CD4-positive, alpha-beta memory T cell (primary cell): ENCODE measurements at regions not wholly inside any gene's neighbourhood (a gene's known extent, or its start where the extent isn't known, plus 50 kb on each side); places are given as distances from the start of the nearest gene placed in this dataset.
A peak's percentile ranks its signal among the peaks of the same experiment; 100 is the strongest.

Experiments used
- CTCF ChIA-PET: fragments of 350-600 bp; sonication (Branson Sonifier 250); formaldehyde crosslinking; loops from one replicate; lab custom pipeline; 2021; ENCODE audit warnings: inconsistent platforms; ENCODE audit not compliant: partially characterized antibody; lab: Charles Lee
- POLR2A ChIA-PET: fragments of 350-600 bp; sonication (Branson Sonifier 250); formaldehyde crosslinking; loops from one replicate; lab custom pipeline; 2021; ENCODE audit not compliant: partially characterized antibody; lab: Charles Lee
- DNase-seq, 5 donors: peaks; one replicate each; pipeline versions ENCODE4 v3.0.0 to v3.0.0-alpha.2; 2020 to 2022; ENCODE audit warnings: mixed read lengths in 1 of 5
- H3K27ac ChIP-seq: one replicate; pipeline ENCODE4 v1.7.0; 2013; ENCODE audit warnings: low read depth, low read length
- H3K27me3 ChIP-seq: 2 replicates; pipeline ENCODE4 v1.7.0; 2013; ENCODE audit warnings: mild to moderate bottlenecking, low read length, moderate library complexity; ENCODE audit not compliant: insufficient read depth
- H3K36me3 ChIP-seq: 2 replicates; pipeline ENCODE4 v1.7.0; 2013; ENCODE audit warnings: mild to moderate bottlenecking, low read length, moderate library complexity; ENCODE audit not compliant: insufficient read depth
- H3K4me1 ChIP-seq: 2 replicates; pipeline ENCODE4 v1.7.0; 2013; ENCODE audit warnings: mild to moderate bottlenecking, low read length, moderate library complexity; ENCODE audit not compliant: insufficient read depth
- H3K4me3 ChIP-seq, 2 donors: one replicate each; pipeline ENCODE4 v1.7.0; 2013; ENCODE audit warnings: low read length in 2 of 2, mild to moderate bottlenecking in 1 of 2
- H3K9me3 ChIP-seq, 2 donors: one replicate each; pipeline ENCODE4 v1.7.0; 2013; ENCODE audit warnings: low read length in 2 of 2, control low read depth in 1 of 2; ENCODE audit not compliant: control insufficient read depth in 1 of 2
- H3K27ac Mint-ChIP-seq, 7 donors: one replicate each; pipeline ENCODE4 v1.8.0; 2020 to 2021; ENCODE audit warnings: mixed read lengths in 7 of 7, mild to moderate bottlenecking in 6 of 7, inconsistent platforms in 3 of 7, moderate library complexity in 3 of 7
- H3K27me3 Mint-ChIP-seq, 2 donors: one replicate each; pipeline ENCODE4 v1.8.0; 2020 to 2021; ENCODE audit warnings: mixed read lengths in 2 of 2
- H3K36me3 Mint-ChIP-seq, 2 donors: one replicate each; pipeline ENCODE4 v1.8.0; 2020 to 2021; ENCODE audit warnings: mixed read lengths in 2 of 2, inconsistent platforms in 1 of 2, mild to moderate bottlenecking in 1 of 2
- H3K4me1 Mint-ChIP-seq, 4 donors: one replicate each; pipeline ENCODE4 v1.8.0; 2020 to 2021; ENCODE audit warnings: mixed read lengths in 4 of 4, mild to moderate bottlenecking in 1 of 4
- H3K4me3 Mint-ChIP-seq, 8 donors: one replicate each; pipeline ENCODE4 v1.8.0; 2020 to 2021; ENCODE audit warnings: mixed read lengths in 8 of 8, mild to moderate bottlenecking in 7 of 8, moderate library complexity in 6 of 8, inconsistent platforms in 3 of 8
- H3K9me3 Mint-ChIP-seq, 8 donors: one replicate each; pipeline ENCODE4 v1.8.0; 2020 to 2021; ENCODE audit warnings: mixed read lengths in 8 of 8, mild to moderate bottlenecking in 5 of 8, inconsistent platforms in 3 of 8, moderate library complexity in 1 of 8
- intact Hi-C: fragments of 100-400 bp; cut with micrococcal nuclease; formaldehyde crosslinking; loops from one replicate; pipeline ENCODE4 v1.15.1; 2023

DNA sequence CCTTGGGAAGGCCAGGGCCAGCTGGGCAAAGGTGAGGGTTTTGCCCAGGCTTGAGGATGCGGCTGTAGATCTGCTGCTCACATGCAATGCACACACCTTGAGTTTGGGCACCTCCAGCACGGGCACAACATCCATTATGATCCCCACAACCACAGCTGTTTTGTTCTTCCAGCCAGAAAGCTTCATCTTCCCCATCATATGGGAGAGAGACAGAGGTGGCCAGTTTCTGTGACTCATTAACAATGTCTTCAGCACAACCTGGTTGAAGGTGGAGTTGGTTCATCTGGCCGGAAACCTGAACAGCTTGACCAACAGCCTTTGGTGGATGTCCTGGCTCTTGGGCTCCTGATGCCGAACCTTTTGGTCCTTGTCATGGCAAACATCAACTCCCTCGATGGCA is 163.7 kb upstream of the CCND2 start:
- peaks cover 12% of the 10 kb centered on the region for H3K4me1 ChIP-seq
- H3K9me3 ChIP-seq, result no peaks in the 10 kb centered on the region
- no peak overlapping the region for H3K4me3 Mint-ChIP-seq
- H3K27me3 Mint-ChIP-seq, result peaks cover 2% of the 10 kb centered on the region in 2 donors
- no peaks in the 10 kb centered on the region for H3K9me3 Mint-ChIP-seq
- ChIA-PET CTCF (interaction anchor here (1.4 to 9.7 kb wide), 2 partner anchors 168 to 224 kb away, joined by 3 to 77 read pairs; no protein-coding TSS in a partner anchor), POLR2A (interaction anchor here (1.1 kb wide), 1 partner anchor 160 kb away, joined by 4 read pairs; no protein-coding TSS in a partner anchor)
- H3K4me1 Mint-ChIP-seq, result peaks cover 10 to 17% (median 14%) of the 10 kb centered on the region in 4 donors
- no peaks in the 10 kb centered on the region for H3K36me3 Mint-ChIP-seq
- no peaks in the 10 kb centered on the region for H3K27me3 ChIP-seq
- no peak overlapping the region for H3K27ac Mint-ChIP-seq
- intact Hi-C loops, result loop anchor here (5.0 kb wide), 1 partner anchor 113 kb away; no protein-coding TSS in a partner anchor
- no peak for DNase-seq
- no peak overlapping the region for H3K4me3 ChIP-seq
- H3K27ac ChIP-seq, result no peak overlapping the region
- H3K36me3 ChIP-seq, result no peaks in the 10 kb centered on the region

DNA sequence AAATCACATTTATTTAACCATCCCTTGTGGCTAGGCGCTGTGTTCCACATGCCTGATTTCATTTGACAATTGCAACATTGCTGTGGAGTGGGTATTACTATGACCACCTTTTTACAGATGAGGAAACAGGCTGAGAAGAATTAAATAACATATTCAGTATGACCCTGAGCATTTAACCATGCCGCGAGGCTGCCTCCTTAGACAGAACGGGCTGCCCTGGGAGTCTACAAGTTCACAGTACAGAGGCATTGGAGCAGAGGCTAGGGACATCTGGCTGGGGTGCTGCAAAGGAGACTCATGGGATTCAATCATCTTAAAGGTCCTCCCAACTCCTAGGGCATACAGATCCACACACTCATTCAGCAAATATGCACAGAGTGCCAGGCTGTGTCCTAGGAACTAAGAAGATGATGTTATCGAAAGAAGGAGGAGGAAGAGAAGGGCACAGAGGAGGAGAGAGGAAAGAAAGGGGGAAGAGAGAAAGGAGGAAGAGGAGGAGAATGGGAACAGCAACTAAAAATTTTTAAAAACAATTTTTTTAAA is 164.7 kb upstream of the CCND2 start:
- peak overlapping the region in 3 of 7 donors; percentile 2 to 34 (median 10) for H3K27ac Mint-ChIP-seq
- CTCF ChIA-PET, result interaction anchor here (1.3 to 9.7 kb wide), 11 partner anchors 8 to 224 kb away, joined by 3 to 128 read pairs (median 26); partner anchors contain the start of gene CCND2
- H3K4me3 ChIP-seq, result no peak overlapping the region

GRCh38 chr12:4107911-4108697 is 165.5 kb upstream of the CCND2 start:
- POLR2A ChIA-PET, result interaction anchor here (0.6 to 3.6 kb wide), 7 partner anchors 9 to 169 kb away, joined by 3 to 51 read pairs (median 8); no protein-coding TSS in a partner anchor
- H3K27ac ChIP-seq, result no peak overlapping the region
- no peaks in the 10 kb centered on the region for H3K36me3 Mint-ChIP-seq

More for the DNA sequence above, 164.7 kb upstream of the CCND2 start:
- no peaks in the 10 kb centered on the region for H3K9me3 ChIP-seq
- POLR2A ChIA-PET, result interaction anchor here (2.2 kb wide), 1 partner anchor 160 kb away, joined by 8 read pairs; no protein-coding TSS in a partner anchor
- Mint-ChIP-seq H3K4me1 (peaks cover 8 to 15% (median 11%) of the 10 kb centered on the region in 4 donors), H3K4me3 (no peak overlapping the region), H3K27me3 (peaks cover 0 to 2% of the 10 kb centered on the region in 2 donors), H3K36me3 (no peaks in the 10 kb centered on the region), H3K9me3 (no peaks in the 10 kb centered on the region)
- H3K27me3 ChIP-seq, result no peaks in the 10 kb centered on the region
- DNase-seq, result no peak
- intact Hi-C loops, result loop anchor here (5.0 kb wide), 1 partner anchor 112 kb away; no protein-coding TSS in a partner anchor
- peaks cover 10% of the 10 kb centered on the region for H3K4me1 ChIP-seq
- H3K36me3 ChIP-seq, result no peaks in the 10 kb centered on the region
- H3K27ac ChIP-seq, result no peak overlapping the region

DNA sequence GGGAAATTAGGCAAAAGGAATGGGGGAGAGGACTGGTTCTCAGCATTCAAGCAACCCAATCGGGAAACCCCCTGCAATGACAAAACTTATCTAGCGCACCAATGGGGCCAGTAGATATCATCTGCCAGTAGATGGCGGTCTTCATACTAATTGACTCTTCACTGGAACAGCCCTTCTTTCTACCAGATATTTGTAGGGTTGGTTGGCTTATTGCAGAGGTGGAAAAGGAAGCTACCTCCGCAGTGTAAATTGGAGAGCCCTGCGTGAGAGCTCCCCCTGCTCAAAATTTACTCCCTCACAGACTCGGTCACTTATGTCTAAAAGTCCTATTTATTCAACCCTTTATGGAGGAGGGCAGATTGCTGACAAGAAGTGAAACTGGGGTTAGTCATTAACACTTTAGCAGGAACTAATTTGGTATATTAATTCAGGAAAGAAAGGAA is 166.1 kb upstream of the CCND2 start:
- no peaks in the 10 kb centered on the region for H3K9me3 ChIP-seq
- peak; percentile 78 to 87 (median 83) for DNase-seq
- no peaks in the 10 kb centered on the region for H3K36me3 ChIP-seq
- ChIA-PET POLR2A (interaction anchor here (0.6 to 3.6 kb wide), 7 partner anchors 10 to 169 kb away, joined by 3 to 51 read pairs (median 8); no protein-coding TSS in a partner anchor), CTCF (interaction anchor here (0.6 to 4.5 kb wide), 38 partner anchors 10 to 242 kb away, joined by 3 to 128 read pairs (median 4); partner anchors contain the start of gene CCND2)
- Mint-ChIP-seq H3K9me3 (no peaks in the 10 kb centered on the region), H3K27me3 (peaks cover 0 to 2% of the 10 kb centered on the region in 2 donors), H3K27ac (peak overlapping the region in 6 of 7 donors; percentile 80 to 94 (median 92)), H3K4me1 (peaks cover 8 to 15% (median 11%) of the 10 kb centered on the region in 4 donors), H3K4me3 (peak overlapping the region in 7 of 8 donors; percentile 26 to 67 (median 47)), H3K36me3 (no peaks in the 10 kb centered on the region)
- H3K27me3 ChIP-seq, result no peaks in the 10 kb centered on the region
- intact Hi-C loops, result loop anchor here (1.0 to 5.0 kb wide), 5 partner anchors 36 to 419 kb away; no protein-coding TSS in a partner anchor
- H3K4me3 ChIP-seq, result no peak overlapping the region
- peaks cover 10% of the 10 kb centered on the region for H3K4me1 ChIP-seq
- H3K27ac ChIP-seq, result no peak overlapping the region

More at GRCh38 chr12:4107911-4108697, 165.5 kb upstream of the CCND2 start:
- Histone ChIP-seq H3K4me1 (peaks cover 10% of the 10 kb centered on the region), H3K27me3 (no peaks in the 10 kb centered on the region), H3K36me3 (no peaks in the 10 kb centered on the region), H3K9me3 (no peaks in the 10 kb centered on the region), H3K4me3 (no peak overlapping the region)
- CTCF ChIA-PET, result interaction anchor here (0.6 to 4.5 kb wide), 41 partner anchors 9 to 1963 kb away, joined by 3 to 128 read pairs (median 4); partner anchors contain the start of gene CCND2
- H3K4me3 Mint-ChIP-seq, result no peak overlapping the region
- H3K27me3 Mint-ChIP-seq, result peaks cover 0 to 2% of the 10 kb centered on the region in 2 donors
- intact Hi-C loops, result loop anchor here (1.0 to 5.0 kb wide), 5 partner anchors 35 to 419 kb away; no protein-coding TSS in a partner anchor
- H3K4me1 Mint-ChIP-seq, result peaks cover 8 to 15% (median 11%) of the 10 kb centered on the region in 4 donors
- H3K9me3 Mint-ChIP-seq, result no peaks in the 10 kb centered on the region
- no peak for DNase-seq
- peak overlapping the region in 3 of 7 donors; percentile 20 to 94 (median 91) for H3K27ac Mint-ChIP-seq

GRCh38 chr12:4106621-4107020 is 166.9 kb upstream of the CCND2 start:
- H3K27me3 Mint-ChIP-seq, result peaks cover 0 to 2% of the 10 kb centered on the region in 2 donors
- intact Hi-C loops, result loop anchor here (1.0 to 5.0 kb wide), 5 partner anchors 37 to 420 kb away; no protein-coding TSS in a partner anchor
- H3K27ac Mint-ChIP-seq, result peak overlapping the region; percentile 60 to 94 (median 90)
- Histone ChIP-seq H3K27ac (no peak overlapping the region), H3K4me1 (peaks cover 10% of the 10 kb centered on the region), H3K27me3 (no peaks in the 10 kb centered on the region), H3K9me3 (no peaks in the 10 kb centered on the region), H3K4me3 (no peak overlapping the region), H3K36me3 (no peaks in the 10 kb centered on the region)
- peak overlapping the region in 5 of 8 donors; percentile 17 to 73 (median 49) for H3K4me3 Mint-ChIP-seq
- H3K9me3 Mint-ChIP-seq, result no peaks in the 10 kb centered on the region
- no peak for DNase-seq
- POLR2A ChIA-PET, result interaction anchor here (1.8 to 3.6 kb wide), 5 partner anchors 11 to 170 kb away, joined by 6 to 51 read pairs (median 11); no protein-coding TSS in a partner anchor
- CTCF ChIA-PET, result interaction anchor here (1.1 to 4.5 kb wide), 17 partner anchors 9 to 241 kb away, joined by 3 to 128 read pairs (median 8); no protein-coding TSS in a partner anchor
- no peaks in the 10 kb centered on the region for H3K36me3 Mint-ChIP-seq
- H3K4me1 Mint-ChIP-seq, result peaks cover 8 to 15% (median 11%) of the 10 kb centered on the region in 4 donors

DNA sequence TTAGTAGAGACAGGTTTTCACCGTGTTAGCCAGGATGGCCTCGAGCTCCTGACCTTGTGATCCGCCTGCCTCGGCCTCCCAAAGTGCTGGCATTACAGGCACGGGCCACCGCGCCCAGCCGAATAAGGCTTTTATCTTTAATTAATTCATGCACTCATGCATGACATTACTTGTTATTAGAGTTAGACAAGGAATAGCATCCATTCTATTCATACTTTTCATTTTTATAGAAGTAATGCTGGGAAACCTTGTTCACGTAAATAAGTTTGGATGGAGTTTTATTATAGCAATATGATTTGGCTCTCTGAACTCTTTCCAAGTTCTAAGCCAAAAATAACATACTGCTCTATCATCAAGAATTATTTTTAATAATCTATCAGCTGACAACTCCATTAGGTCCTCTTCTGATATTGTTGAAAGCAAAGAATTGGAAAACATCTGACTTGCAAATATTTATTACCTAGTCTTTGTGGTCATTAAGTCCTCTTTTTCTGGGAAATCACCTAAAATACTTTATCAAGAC is 168.8 kb upstream of the CCND2 start:
- Histone ChIP-seq H3K4me1 (peaks cover 10% of the 10 kb centered on the region), H3K27me3 (no peaks in the 10 kb centered on the region), H3K27ac (no peak overlapping the region), H3K9me3 (no peaks in the 10 kb centered on the region), H3K4me3 (no peak overlapping the region), H3K36me3 (no peaks in the 10 kb centered on the region)
- H3K27ac Mint-ChIP-seq, result no peak overlapping the region
- H3K36me3 Mint-ChIP-seq, result no peaks in the 10 kb centered on the region
- no peaks in the 10 kb centered on the region for H3K9me3 Mint-ChIP-seq
- CTCF ChIA-PET, result interaction anchor here (0.9 to 4.5 kb wide), 2 partner anchors 167 to 173 kb away, joined by 3 to 128 read pairs; no protein-coding TSS in a partner anchor
- no peak overlapping the region for H3K4me3 Mint-ChIP-seq
- intact Hi-C loops, result loop anchor here (5.0 kb wide), 1 partner anchor 107 kb away; no protein-coding TSS in a partner anchor
- H3K27me3 Mint-ChIP-seq, result no peaks in the 10 kb centered on the region
- peaks cover 6 to 15% (median 11%) of the 10 kb centered on the region in 4 donors for H3K4me1 Mint-ChIP-seq
- POLR2A ChIA-PET, result interaction anchor here (3.6 kb wide), 1 partner anchor 172 kb away, joined by 51 read pairs; no protein-coding TSS in a partner anchor
- no peak for DNase-seq
